ENCODE measurements at regions not wholly inside any gene's neighbourhood (a gene's known extent, or its start where the extent isn't known, plus 50 kb on each side); places are given as distances from the start of the nearest gene placed in this dataset.
"Not testable (repeated sequence)": the region's sequence is repeated elsewhere in the genome, so short reads cannot be mapped to it uniquely, and the experiment has no call there.

DNA sequence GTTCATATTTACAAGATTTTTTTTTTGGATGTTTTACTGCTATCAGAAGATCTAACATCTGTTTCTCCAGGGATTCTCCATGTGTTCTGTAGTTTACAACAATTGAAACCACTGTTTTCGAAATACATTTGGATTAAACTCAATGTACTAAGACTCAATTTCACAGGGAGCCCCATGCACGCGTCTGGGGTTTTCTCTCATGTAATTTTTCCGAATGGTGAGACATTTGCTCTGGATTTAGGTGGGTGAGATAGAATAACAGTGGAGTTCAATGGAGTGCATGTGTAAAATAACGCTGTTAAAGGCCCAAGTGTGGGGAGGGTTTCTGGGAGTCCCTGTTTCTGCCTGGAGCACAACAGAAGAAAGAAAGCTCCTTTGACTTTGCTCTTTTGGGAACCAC is 330.3 kb downstream of the TSHZ3 start:
- DNase-seq = no peak

DNA sequence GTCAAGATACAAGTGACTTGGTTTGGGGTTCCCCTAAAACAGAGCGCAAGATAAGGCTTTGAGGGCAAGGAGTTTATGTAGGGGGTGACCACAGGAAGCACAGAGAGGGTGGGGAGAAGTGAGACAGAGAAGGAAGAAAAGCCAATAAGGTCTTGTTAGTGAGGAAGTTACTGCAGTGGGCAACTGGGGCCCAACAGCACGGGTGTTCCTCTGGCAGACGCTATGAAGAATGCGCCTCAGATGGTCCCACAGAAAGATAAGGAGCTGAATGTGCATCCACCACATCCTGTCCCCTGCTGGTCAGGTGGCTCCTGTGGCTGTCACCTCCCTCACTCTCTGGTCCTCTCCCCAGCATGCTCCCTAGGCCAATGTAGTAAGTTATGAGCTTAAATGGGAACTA is 333.5 kb downstream of the TSHZ3 start:
- no peak for DNase-seq

DNA sequence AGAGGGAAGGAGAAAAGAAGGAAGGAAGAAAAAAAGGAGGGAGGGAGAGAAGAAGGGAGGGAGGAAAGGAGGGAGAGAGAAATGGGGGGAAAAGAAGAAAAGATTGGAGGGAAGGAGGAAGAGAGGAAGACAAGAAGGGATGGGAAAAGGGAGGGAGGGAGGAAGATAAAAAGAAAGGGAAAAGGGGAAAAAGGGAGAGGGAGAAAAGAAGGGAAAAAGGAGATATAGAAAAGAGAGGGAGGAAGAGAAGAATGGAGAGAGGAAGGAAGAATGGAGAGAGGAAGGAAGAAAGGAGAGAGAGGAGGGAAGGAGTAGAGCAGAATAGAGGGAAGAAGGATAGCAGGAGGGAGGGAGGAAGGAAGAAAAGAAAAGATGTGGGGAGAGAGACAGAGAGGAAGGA is 334.6 kb downstream of the TSHZ3 start:
- no peak for DNase-seq

DNA sequence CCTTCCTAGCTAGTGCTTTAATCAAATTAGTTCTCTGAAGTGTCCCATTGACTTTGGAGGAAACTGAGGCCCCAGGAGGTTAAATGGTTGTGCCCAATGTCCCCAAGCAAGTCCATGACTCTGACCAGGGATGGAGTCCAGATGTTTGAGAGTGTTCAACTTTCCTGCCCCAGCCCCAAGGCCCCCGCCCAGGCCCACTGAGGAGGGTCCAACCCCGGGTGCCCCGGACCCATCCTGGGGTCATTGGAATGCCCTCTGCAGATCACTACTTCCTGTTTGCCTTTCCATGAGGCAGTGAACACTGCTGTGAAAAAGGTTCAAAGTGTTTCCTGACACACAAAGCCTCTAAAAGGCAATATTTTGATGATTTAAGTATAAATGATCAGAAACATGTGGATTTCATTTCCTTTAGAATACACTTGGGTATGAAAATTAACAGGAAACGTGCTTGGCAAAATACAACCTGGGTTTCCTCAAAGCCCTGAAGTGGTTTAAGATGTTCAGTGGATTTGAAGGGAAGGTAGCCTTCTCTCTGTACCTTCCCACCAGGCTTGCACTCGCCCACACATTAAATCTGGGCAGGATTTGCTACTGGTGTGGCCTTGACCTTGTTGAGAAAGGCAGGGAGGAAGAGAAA is 335.7 kb downstream of the TSHZ3 start:
- DNase-seq = no peak

DNA sequence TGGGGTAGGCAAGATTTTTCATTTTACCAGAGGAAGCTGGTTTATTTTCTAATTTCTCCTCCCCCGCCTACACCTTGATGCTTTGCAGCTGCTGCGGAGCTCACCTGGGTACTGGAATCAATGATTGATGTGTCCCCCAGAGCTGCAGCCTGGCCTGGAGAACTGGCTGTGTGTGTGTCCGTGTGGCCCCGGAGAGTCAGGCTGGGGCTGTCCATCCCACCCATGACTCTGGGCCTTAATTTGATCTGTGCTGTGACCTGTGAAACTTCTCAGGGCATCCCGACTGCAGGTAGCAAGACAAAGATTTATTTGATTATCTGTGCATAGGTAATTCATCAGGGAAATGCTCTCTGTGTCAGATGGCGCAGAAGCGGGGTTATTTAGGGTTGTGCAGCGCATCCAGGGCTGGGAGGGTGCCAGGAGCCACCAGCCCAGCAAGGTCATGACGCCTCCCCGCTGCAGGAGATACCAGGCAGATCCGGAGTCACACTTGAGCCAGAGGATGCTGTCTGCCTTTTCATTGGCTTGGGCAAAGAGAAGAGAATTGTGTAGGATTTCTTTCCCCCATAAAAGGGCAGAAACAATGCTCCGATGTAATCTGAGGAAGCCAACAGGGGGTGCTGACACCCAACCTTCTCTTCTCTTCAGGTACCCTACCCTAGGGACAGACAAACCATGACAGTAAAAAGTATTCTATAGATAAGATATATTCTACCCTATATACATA is 346.6 kb downstream of the TSHZ3 start:
- DNase-seq = no peak

DNA sequence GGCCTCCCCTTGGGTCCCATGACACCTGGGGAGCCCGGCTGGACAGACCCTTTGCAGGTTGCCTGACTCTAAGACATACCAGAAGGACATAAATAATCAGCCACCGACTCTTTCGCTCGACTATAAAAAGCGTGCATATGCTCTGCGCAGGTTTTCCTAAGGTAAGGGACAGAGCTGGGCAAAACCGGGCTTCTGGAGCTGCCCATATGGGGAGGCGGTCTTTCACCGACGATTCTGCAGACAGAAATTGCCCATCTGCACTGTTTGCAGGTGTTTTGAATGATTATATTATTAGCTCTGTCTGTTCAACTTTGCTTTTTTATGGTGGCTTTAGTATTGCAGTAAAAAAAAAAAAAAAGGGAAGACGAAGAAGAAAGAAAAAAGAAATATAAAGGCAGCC is 347.2 kb downstream of the TSHZ3 start:
- DNase-seq = no peak

DNA sequence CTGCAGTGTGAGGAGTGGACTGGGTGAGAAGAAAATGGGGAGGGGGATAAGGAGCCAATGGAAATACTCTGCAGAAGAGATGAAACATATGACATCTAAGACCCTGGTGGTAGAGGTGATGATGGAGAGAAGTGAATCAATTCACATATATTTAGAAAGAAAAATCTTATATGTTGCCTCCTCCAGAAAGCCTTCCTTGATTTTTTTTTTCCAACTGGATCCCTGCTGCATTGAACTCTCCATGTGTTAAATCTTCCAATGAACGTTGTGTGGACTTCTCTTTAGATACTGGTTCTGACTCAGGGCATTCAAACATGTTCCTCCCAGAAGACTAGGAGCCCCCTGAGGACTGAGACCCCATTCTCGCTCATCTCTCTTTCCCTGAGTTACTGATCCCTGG is 348.3 kb downstream of the TSHZ3 start:
- DNase-seq = no peak

DNA sequence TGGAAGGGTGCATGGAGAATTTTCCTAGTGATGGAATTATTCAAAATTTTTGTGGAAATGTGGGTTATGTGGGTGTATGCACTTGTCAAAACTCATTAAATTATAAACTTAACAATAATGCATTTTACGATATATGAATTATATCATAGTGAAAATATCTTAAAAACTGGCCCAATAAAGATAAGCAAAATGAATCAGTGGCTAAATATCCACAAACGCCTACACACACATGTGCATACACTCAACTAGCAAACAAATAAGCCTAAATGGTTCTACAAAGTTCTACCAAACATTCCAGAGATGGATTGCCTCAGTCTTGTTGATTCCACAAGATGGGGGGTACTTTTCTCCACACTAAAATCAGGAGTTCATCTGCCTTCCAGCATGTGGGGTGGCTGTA is 349.5 kb downstream of the TSHZ3 start:
- DNase-seq = no peak

DNA sequence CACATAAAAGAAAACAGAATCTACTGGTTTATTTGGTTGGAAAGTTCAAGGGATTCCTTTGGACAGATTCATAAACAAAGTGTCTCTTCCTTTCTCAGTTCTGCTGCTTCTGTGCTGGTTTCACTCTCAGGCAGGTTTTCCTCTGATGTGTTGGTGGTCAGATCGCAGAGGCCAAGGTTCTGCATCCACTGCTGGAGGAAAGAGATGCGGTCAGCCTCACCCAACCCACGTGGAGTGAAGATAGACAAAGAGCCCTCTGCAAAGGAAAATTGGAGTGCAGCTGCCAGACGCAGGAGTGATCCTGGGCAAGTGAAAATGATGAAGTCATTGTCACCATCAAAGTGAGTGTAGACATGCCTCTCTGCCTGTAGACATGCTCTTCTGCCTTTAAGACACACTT is 352.0 kb downstream of the TSHZ3 start:
- no peak for DNase-seq

DNA sequence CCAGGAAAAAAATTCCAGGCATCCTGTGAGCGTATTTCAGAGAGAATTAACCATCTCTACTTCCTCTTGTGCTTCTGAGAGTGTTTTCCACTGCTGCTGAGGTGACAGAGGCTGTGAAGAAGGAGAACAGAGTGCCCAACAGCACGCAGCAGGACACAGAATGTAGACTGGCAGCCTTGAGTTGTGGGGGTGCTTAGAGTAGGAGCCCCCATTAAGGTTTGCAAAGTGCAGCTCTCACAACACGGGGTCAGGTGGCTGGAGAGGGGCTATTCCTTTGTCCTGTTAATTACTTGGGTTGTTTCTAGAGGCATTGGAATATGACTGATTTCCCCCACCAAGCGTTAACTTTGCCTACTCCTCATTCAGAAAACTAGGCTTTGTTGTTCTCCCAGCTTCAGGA is 370.6 kb downstream of the TSHZ3 start:
- no peak for DNase-seq

DNA sequence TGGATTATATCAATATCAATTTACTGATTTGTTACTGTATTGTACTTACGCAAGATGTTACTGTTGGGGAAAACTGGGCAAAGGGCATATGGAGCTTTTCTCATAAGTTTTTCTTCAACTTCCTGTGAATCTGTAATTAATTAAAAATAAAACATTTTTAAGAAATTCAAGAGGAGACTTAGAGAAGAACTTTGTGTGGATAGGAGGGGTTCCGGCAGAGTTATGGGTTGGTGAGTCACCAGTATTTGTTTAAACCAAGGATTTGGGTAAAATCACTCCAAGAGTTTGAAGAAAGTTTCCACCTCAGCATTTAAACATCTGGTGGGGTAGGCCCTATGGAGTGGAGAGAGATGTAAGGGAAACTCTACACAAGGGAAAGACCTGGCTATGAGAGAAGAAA is 379.6 kb downstream of the TSHZ3 start:
- no peak for DNase-seq

DNA sequence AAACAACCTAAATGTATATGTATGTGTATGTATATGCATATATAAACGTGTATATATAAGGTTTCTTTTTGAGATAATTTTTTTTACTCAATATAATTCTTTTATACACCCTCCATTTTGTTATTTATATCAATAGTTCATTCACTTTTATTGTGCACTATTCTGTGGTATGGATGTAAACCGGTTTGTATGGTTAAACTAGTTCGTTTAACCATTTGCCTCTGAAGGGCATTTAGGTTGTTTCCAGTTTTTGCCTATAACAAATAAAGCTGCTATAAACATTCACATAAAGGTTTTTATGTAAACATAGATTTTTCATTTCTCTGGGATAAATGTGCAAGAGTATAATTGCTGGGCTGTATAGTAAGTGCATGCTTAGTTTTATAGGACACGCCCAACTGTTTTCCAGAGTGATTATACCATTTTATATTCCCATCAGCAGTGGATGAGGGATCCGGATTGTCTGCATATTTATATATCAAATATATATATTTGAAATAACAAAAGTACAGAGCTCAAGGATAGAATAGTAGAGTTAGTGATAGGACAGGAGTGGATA is 380.3 kb downstream of the TSHZ3 start:
- no peak for DNase-seq

DNA sequence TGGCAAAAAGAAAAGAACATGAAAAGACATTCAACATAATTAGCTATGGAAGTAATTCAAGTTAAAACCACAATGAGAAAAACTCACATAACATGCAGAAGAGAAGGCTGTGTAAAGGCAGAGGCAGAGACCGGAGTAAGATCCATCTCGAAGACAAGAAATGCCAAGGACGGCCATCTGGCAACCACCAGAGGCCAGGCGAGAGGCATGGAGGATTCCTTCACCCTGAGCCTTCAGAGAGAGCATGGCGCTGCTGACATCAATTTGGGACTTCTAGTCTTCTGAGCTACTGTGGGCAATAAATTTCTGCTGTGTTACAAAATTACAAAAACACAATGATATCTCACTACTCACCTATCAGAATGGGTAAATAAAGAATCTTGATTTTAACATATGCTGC is 381.0 kb downstream of the TSHZ3 start:
- no peak for DNase-seq

DNA sequence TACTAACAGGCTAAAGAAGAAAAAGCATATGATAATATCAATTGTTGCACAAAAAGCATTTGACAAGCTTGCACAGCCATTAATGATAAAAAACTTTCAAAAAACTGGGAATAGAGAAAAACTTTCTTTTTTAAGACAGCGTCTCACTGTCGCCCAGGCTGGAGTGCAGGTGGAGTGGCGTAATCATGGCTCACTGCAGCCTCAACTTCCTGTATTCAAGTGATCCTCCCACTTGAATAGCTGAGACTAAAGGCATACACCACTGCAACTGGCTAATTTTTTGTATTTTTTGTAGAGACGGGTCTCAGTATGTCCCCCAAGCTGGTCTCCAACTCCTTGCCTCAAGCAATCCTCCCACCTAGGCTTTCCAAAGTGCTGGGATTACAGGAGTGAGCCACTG is 382.8 kb downstream of the TSHZ3 start:
- no peak for DNase-seq

DNA sequence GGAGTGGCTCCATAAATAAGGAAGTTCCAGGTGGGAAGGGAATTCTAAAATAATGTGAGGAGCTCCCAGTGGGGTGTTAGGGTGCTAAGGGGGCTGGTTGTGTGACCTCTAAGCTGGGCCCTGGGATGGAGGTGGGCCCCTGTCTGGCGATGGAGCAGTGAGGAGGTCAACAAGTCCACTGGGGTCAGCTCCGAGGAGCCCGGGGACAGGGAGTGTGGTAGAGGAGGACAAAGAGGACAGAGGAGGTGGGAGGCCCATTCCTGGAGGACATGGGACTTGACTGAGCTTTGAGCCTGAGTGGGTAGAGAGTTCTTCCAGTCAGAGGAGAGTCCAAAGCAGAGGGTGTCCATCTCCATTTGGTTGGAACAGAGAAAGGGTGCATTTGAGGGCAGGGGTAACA is 390.2 kb downstream of the TSHZ3 start:
- no peak for DNase-seq

DNA sequence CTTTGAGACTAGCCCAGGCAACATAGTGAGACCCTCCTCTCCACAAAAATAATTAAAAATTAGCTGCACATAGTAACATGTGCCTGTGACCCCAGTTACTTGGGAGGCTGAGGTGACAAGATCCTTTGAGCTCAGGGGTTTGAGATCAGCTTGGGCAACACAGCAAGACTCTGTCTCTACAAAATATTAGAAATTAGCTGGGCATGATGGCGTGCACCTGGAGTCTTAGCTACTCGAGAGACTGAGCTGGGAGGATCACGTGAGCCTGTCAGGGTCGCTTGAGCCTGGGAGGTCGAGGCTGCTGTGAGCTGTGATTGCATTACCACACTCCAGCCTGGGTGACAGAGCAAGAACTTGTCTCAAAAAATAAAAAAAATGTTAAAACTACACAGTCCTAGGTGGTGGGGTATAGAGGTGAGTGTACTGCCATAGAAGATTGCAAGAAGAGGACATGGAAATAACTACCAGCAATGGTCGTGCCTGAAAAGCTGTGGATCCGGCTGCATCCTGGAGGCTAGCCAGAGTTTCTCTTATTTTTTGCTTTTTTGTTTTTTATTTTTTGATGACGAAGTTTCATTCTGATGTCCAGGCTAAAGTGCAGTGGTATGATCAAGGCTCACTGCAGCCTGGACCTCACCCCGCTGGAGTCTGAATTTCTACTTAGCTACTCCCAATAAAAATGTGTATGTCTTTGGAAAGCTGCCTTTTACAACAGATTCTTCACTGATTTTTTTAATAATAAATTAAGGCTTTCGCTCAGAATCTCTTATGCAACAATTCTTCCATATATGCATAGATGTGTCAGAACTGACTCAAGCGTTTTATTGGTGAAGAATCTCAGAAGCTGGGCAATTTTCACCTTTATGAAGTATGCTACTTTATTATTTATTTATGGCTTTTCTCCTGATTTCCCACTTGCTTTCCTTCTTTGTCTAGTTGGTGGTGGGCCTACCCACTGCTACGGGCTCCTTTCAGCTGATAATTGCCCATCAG is 393.8 kb downstream of the TSHZ3 start:
- no peak for DNase-seq

DNA sequence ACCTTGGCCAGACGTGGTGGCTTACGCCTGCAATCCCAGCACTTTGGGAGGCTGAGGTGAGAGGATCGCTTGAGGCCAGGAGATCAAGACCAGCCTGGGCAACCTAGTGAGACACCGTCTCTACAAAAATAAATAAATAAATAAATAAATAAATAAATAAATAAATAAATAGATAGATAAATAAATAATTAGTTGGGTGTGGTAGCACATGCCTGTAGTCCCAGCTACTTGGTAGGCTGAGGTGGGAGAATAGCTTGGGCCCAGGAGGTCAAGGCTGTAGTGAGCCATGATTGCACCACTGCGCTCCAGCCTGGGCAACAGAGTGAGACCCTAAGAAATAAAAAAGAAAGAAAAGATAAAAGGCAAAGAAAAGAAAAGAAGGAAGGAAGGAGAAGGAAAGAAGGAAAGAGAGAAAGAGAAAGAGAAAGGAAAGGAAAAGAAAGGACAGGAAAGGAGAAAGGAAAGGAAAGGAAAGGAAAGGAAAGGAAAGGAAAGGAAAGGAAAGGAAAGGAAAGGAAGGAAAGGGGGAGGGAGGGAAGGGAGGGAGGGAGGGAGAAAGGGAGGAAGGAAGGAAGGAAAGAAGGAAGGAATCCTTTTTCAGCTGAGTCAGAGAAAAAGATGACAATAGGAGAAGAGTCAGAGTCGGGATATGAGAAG is 404.8 kb downstream of the TSHZ3 start:
- DNase-seq = not testable (repeated sequence)

DNA sequence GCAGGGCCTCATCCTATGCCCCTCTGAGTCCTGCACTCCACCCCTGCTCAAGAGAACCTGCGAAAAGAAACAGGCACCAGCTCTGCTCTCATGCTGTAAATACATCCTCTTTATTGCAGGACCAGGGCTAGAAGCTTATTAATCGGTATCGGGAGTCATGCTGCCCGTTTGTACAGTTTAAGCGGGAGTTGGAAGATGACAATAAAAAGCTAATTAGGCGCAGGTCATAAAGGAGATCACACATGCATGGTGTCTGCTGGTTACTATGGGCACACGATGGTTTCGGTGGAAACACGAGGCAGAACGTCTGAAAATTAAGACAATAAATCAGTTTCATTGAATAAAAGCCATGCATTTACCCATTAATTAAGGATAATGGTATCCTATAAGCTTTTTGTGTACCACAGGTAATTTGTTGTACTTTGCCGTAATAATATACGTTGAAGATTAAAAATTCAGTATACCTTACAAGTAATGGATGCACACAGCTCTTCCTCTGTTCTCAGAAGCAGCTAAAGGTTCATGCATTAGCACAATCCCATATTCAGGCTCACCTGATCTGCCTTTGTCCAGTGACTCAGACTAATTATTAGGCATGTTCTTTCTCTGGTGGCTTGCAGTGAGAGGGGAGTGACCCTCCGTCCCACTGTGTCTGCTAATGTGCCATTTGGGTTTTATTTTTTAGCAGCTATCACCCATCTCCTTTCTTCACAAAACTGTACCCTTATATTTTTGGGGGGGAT is 406.0 kb downstream of the TSHZ3 start:
- no peak for DNase-seq

DNA sequence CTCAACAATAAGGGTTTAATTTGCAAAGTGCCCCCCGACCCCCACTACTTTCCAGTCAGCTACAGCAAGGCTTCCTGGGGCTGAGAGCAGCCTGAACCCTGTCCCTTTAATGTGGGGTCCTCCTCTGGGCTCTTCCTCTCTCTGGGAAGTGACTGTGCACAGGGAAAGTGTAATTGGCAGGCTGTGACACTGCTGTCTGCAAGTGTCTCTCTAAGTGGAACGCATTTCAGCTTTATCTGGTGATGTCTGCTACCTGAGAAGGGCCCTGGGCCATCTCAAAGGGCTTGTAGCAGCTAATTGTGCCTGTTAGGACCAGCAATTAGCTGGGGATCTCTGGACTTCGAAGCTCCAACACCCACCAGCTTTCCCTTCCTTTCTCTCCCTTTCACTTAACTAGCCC is 406.6 kb downstream of the TSHZ3 start:
- DNase-seq = no peak

DNA sequence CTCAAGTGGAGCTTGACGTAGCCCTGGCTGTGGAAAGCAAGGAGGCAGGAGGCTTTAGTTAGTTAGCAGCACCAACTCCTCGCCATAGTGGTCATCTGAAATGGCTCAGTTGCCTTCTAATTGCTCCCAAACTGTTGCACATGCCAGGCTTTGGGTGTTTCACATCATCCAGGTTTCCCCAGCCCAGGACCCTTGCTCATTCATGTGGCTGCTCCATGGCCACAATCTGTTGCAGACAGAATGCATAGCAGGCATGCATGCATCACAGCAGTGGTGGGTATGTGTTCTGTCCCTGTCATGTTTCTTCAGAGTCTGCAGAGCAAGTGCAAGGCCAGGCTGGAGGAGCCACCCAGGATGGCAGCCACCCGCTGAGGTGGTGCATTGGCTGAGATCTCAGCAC is 407.6 kb downstream of the TSHZ3 start:
- DNase-seq = no peak

DNA sequence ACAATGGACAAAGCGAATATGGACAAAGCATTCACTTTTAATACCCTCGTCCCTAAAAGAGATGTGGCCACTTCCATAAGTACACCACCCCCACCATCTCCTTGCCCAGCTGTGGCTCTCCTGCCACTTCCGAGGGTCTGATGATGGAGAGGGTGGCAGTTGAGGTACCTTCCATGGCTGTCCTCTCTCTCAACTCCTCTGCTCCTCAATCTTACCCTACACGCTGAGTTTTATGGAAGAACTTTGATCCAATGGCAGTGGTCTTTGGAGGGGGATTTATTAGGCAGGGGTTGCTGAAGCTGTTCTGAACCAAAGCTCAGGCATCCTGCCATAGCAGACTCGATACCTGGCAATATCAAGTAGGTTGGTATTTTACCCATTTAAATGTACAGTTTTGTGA is 413.0 kb downstream of the TSHZ3 start:
- DNase-seq = no peak

DNA sequence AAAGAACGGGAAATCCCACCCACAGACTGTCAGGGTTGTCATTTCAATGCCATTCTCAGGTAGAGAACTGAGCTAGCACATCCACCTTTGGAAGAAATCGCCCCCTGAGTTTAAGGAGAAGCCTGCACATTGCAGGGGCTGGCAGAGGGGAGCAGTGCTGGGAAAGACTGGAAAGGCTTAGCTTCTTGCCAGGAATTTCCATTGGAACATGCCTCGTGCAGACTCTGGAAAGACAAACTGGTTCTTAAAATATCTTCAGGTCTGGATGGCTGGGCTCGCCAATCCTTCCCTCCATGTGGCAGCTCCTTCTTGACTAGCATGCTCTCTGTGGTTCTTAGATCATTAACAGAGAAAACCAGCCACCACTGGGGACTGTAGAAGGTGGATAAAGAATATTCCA is 414.1 kb downstream of the TSHZ3 start:
- DNase-seq = no peak
